Activated naive CD8-positive, alpha-beta T cell treated with anti-CD3 and anti-CD28 coated beads, Interleukin-2, amount 10 ng/mL, durations not matched to agents 7 days and 5 days (primary cell): ENCODE measurements at regions not wholly inside any gene's neighbourhood (a gene's known extent, or its start where the extent isn't known, plus 50 kb on each side); places are given as distances from the start of the nearest gene placed in this dataset.
A peak's percentile ranks its signal among the peaks of the same experiment; 100 is the strongest.
"Not testable (repeated sequence)": the region's sequence is repeated elsewhere in the genome, so short reads cannot be mapped to it uniquely, and the experiment has no call there.

Experiments used
- ATAC-seq: fragments of 150-1000 bp; cut with Tn5 transposase; one replicate; pipeline ENCODE4 v1.10.0; 2021; ENCODE audit warnings: low read depth, moderate library complexity
- POLR2A ChIA-PET: fragments of 350-600 bp; sonication (Branson Sonifier 250); formaldehyde crosslinking; loops from one replicate; lab custom pipeline; 2021; ENCODE audit warnings: antibody characterized with exemption; lab: Charles Lee
- DNase-seq: peaks from one replicate; pipeline ENCODE4 v3.0.0; 2021
- H3K27ac Mint-ChIP-seq: one replicate; pipeline ENCODE4 v1.8.0; 2022; ENCODE audit warnings: mild to moderate bottlenecking, mixed read lengths
- H3K27me3 Mint-ChIP-seq: one replicate; pipeline ENCODE4 v1.8.0; 2022; ENCODE audit warnings: mild to moderate bottlenecking, moderate library complexity, mixed read lengths
- H3K36me3 Mint-ChIP-seq: one replicate; pipeline ENCODE4 v1.8.0; 2021; ENCODE audit warnings: mild to moderate bottlenecking, mixed read lengths
- H3K4me1 Mint-ChIP-seq: one replicate; pipeline ENCODE4 v1.8.0; 2021; ENCODE audit warnings: mixed read lengths
- H3K4me3 Mint-ChIP-seq: one replicate; pipeline ENCODE4 v1.8.0; 2022; ENCODE audit warnings: mild to moderate bottlenecking, moderate library complexity, mixed read lengths
- H3K9me3 Mint-ChIP-seq: one replicate; pipeline ENCODE4 v1.8.0; 2021; ENCODE audit warnings: mixed read lengths

GRCh38 chrX:150224676-150225075, 138.4 kb upstream of the MAMLD1 start:
- H3K9me3 Mint-ChIP-seq = no peaks in the 10 kb centered on the region
- H3K27ac Mint-ChIP-seq = no peak overlapping the region
- H3K4me1 Mint-ChIP-seq = peaks cover 5% of the 10 kb centered on the region
- ATAC-seq = no peak
- peaks cover 3% of the 10 kb centered on the region for H3K27me3 Mint-ChIP-seq
- no peak for DNase-seq
- no peak overlapping the region for H3K4me3 Mint-ChIP-seq
- POLR2A ChIA-PET = no interaction called here
- no peaks in the 10 kb centered on the region for H3K36me3 Mint-ChIP-seq

GRCh38 chrX:150225266-150225665, 137.9 kb upstream of the MAMLD1 start:
- no peak for DNase-seq
- Mint-ChIP-seq H3K27ac (no peak overlapping the region), H3K9me3 (no peaks in the 10 kb centered on the region), H3K27me3 (peaks cover 3% of the 10 kb centered on the region), H3K36me3 (no peaks in the 10 kb centered on the region), H3K4me3 (no peak overlapping the region), H3K4me1 (peaks cover 5% of the 10 kb centered on the region)
- no peak for ATAC-seq
- POLR2A ChIA-PET = no interaction called here

GRCh38 chrX:150225756-150226155, 137.4 kb upstream of the MAMLD1 start:
- H3K27ac Mint-ChIP-seq = no peak overlapping the region
- H3K27me3 Mint-ChIP-seq = peaks cover 3% of the 10 kb centered on the region
- POLR2A ChIA-PET = no interaction called here
- no peaks in the 10 kb centered on the region for H3K9me3 Mint-ChIP-seq
- ATAC-seq (no peak), DNase-seq (no peak)
- no peaks in the 10 kb centered on the region for H3K36me3 Mint-ChIP-seq
- no peak overlapping the region for H3K4me3 Mint-ChIP-seq
- H3K4me1 Mint-ChIP-seq = peaks cover 5% of the 10 kb centered on the region

- POLR2A ChIA-PET = no interaction called here
- Mint-ChIP-seq H3K4me3 (no peak overlapping the region), H3K27me3 (peaks cover 3% of the 10 kb centered on the region), H3K27ac (no peak overlapping the region), H3K36me3 (no peaks in the 10 kb centered on the region), H3K4me1 (peaks cover 5% of the 10 kb centered on the region), H3K9me3 (no peaks in the 10 kb centered on the region)
- DNase-seq (no peak), ATAC-seq (no peak)
Measured at GRCh38 chrX:150226223-150226965, 136.7 kb upstream of the MAMLD1 start.

GRCh38 chrX:150227321-150227860, 135.7 kb upstream of the MAMLD1 start:
- no peak for DNase-seq
- no peaks in the 10 kb centered on the region for H3K9me3 Mint-ChIP-seq
- POLR2A ChIA-PET = no interaction called here
- H3K27me3 Mint-ChIP-seq = peaks cover 3% of the 10 kb centered on the region
- peaks cover 5% of the 10 kb centered on the region for H3K4me1 Mint-ChIP-seq
- no peak overlapping the region for H3K27ac Mint-ChIP-seq
- ATAC-seq = no peak
- H3K36me3 Mint-ChIP-seq = no peaks in the 10 kb centered on the region
- H3K4me3 Mint-ChIP-seq = peak overlapping the region; percentile 13

GRCh38 chrX:150227873-150228410, 135.2 kb upstream of the MAMLD1 start:
- H3K9me3 Mint-ChIP-seq = no peaks in the 10 kb centered on the region
- H3K27me3 Mint-ChIP-seq = peaks cover 3% of the 10 kb centered on the region
- H3K27ac Mint-ChIP-seq = no peak overlapping the region
- peaks cover 5% of the 10 kb centered on the region for H3K4me1 Mint-ChIP-seq
- POLR2A ChIA-PET = no interaction called here
- no peak overlapping the region for H3K4me3 Mint-ChIP-seq
- ATAC-seq (no peak), DNase-seq (no peak)
- no peaks in the 10 kb centered on the region for H3K36me3 Mint-ChIP-seq

GRCh38 chrX:150228431-150228830, 134.7 kb upstream of the MAMLD1 start:
- ATAC-seq (no peak), DNase-seq (no peak)
- POLR2A ChIA-PET = no interaction called here
- no peak overlapping the region for H3K27ac Mint-ChIP-seq
- peaks cover 5% of the 10 kb centered on the region for H3K4me1 Mint-ChIP-seq
- no peaks in the 10 kb centered on the region for H3K9me3 Mint-ChIP-seq
- no peak overlapping the region for H3K4me3 Mint-ChIP-seq
- no peaks in the 10 kb centered on the region for H3K36me3 Mint-ChIP-seq
- H3K27me3 Mint-ChIP-seq = peaks cover 2% of the 10 kb centered on the region

GRCh38 chrX:150229030-150229429, 134.1 kb upstream of the MAMLD1 start:
- ATAC-seq = no peak
- Mint-ChIP-seq H3K4me1 (peaks cover 5% of the 10 kb centered on the region), H3K27ac (no peak overlapping the region), H3K4me3 (no peak overlapping the region), H3K36me3 (no peaks in the 10 kb centered on the region), H3K27me3 (peaks cover 2% of the 10 kb centered on the region), H3K9me3 (no peaks in the 10 kb centered on the region)
- no peak for DNase-seq
- POLR2A ChIA-PET = no interaction called here

GRCh38 chrX:150229481-150229880, 133.6 kb upstream of the MAMLD1 start:
- H3K4me3 Mint-ChIP-seq = no peak overlapping the region
- no peak for DNase-seq

GRCh38 chrX:150230952-150231351, 132.2 kb upstream of the MAMLD1 start:
- ATAC-seq, DNase-seq, H3K9me3 Mint-ChIP-seq, POLR2A ChIA-PET, H3K27me3 Mint-ChIP-seq, H3K4me1 Mint-ChIP-seq, H3K4me3 Mint-ChIP-seq, H3K27ac Mint-ChIP-seq, H3K36me3 Mint-ChIP-seq: not testable (repeated sequence)

More at GRCh38 chrX:150229481-150229880, 133.6 kb upstream of the MAMLD1 start:
- no peak for ATAC-seq
- no peak overlapping the region for H3K27ac Mint-ChIP-seq
- H3K4me1 Mint-ChIP-seq = peaks cover 5% of the 10 kb centered on the region
- POLR2A ChIA-PET = no interaction called here
- H3K27me3 Mint-ChIP-seq = peaks cover 2% of the 10 kb centered on the region
- H3K36me3 Mint-ChIP-seq = no peaks in the 10 kb centered on the region
- H3K9me3 Mint-ChIP-seq = no peaks in the 10 kb centered on the region

- not testable (repeated sequence) for H3K4me3 Mint-ChIP-seq
Measured at GRCh38 chrX:150231368-150231767, 131.7 kb upstream of the MAMLD1 start.

GRCh38 chrX:150232222-150232621, 130.9 kb upstream of the MAMLD1 start:
- ATAC-seq, POLR2A ChIA-PET, H3K27ac Mint-ChIP-seq, H3K4me1 Mint-ChIP-seq, H3K4me3 Mint-ChIP-seq, H3K36me3 Mint-ChIP-seq, H3K27me3 Mint-ChIP-seq, H3K9me3 Mint-ChIP-seq, DNase-seq: not testable (repeated sequence)

More at GRCh38 chrX:150231368-150231767, 131.7 kb upstream of the MAMLD1 start:
- POLR2A ChIA-PET, ATAC-seq, H3K4me1 Mint-ChIP-seq, DNase-seq, H3K9me3 Mint-ChIP-seq, H3K36me3 Mint-ChIP-seq, H3K27ac Mint-ChIP-seq, H3K27me3 Mint-ChIP-seq: not testable (repeated sequence)

GRCh38 chrX:150234126-150234525, 129.0 kb upstream of the MAMLD1 start:
- ATAC-seq = no peak
- H3K27ac Mint-ChIP-seq = no peak overlapping the region

GRCh38 chrX:150236327-150236726, 126.8 kb upstream of the MAMLD1 start:
- Mint-ChIP-seq H3K27ac (no peak overlapping the region), H3K4me3 (no peak overlapping the region), H3K27me3 (no peaks in the 10 kb centered on the region), H3K9me3 (no peaks in the 10 kb centered on the region), H3K4me1 (no peaks in the 10 kb centered on the region), H3K36me3 (no peaks in the 10 kb centered on the region)
- ATAC-seq (no peak), DNase-seq (no peak)
- POLR2A ChIA-PET = no interaction called here

More at GRCh38 chrX:150234126-150234525, 129.0 kb upstream of the MAMLD1 start:
- Mint-ChIP-seq H3K27me3 (no peaks in the 10 kb centered on the region), H3K4me3 (no peak overlapping the region), H3K4me1 (no peaks in the 10 kb centered on the region), H3K9me3 (no peaks in the 10 kb centered on the region), H3K36me3 (no peaks in the 10 kb centered on the region)
- POLR2A ChIA-PET = no interaction called here
- no peak for DNase-seq
